ENCODE measurements at regions not wholly inside any gene's neighbourhood (a gene's known extent, or its start where the extent isn't known, plus 50 kb on each side); places are given as distances from the start of the nearest gene placed in this dataset.

DNA sequence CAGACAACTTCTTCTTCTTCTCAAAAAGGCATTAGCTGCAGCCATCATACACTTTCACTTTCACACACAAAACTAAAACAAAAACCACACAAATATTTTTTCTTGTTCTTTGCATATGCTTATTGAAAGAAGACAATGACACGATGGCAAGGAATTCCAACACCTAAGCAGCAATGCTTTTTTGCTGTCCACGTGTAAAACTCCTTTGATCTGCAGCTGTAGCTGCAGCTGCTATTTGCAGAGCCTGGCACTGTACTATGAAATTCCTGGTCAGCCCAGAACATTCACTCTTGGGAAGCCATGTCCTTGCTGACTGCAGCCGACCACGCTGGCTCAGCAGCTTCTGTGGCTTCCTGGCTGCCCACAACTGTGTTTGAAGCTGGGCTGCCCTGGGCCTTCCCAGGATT lies 316.2 kb downstream of the CDH2 start:
- Histone ChIP-seq H3K27ac (peak overlapping the region in 5 of 12 donors; percentile 12 to 49 (median 38)), H3K4me1 (peaks cover 0 to 24% (median 0%) of the 10 kb centered on the region in 12 donors), H3K36me3 (no peaks in the 10 kb centered on the region), H3K9me3 (peaks cover 0 to 5% (median 0%) of the 10 kb centered on the region in 12 donors), H3K4me3 (no peak overlapping the region), H3K27me3 (no peaks in the 10 kb centered on the region)
- peak; percentile 62 to 93 (median 81) for ATAC-seq
- peak in 4 of 5 donors; percentile 19 to 46 (median 34) for DNase-seq
- WGBS, 4 donors, result 19 to 37% (median 26%) methylated on average over 4 of the region's 4 CpGs
- intact Hi-C loops (cut with DNase I), result loop anchor here in 1 of 10 donors (5.0 kb wide), 1 partner anchor 317 kb away; the partner anchor contains the start of gene CDH2
- TF ChIP-seq, protein P1, sequence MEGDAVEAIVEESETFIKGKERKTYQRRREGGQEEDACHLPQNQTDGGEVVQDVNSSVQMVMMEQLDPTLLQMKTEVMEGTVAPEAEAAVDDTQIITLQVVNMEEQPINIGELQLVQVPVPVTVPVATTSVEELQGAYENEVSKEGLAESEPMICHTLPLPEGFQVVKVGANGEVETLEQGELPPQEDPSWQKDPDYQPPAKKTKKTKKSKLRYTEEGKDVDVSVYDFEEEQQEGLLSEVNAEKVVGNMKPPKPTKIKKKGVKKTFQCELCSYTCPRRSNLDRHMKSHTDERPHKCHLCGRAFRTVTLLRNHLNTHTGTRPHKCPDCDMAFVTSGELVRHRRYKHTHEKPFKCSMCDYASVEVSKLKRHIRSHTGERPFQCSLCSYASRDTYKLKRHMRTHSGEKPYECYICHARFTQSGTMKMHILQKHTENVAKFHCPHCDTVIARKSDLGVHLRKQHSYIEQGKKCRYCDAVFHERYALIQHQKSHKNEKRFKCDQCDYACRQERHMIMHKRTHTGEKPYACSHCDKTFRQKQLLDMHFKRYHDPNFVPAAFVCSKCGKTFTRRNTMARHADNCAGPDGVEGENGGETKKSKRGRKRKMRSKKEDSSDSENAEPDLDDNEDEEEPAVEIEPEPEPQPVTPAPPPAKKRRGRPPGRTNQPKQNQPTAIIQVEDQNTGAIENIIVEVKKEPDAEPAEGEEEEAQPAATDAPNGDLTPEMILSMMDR (IDR thresholded peaks at IDR 0.05), result no peak
- TF ChIP-seq POLR2A (IDR thresholded peaks at IDR 0.05), result no peak

DNA sequence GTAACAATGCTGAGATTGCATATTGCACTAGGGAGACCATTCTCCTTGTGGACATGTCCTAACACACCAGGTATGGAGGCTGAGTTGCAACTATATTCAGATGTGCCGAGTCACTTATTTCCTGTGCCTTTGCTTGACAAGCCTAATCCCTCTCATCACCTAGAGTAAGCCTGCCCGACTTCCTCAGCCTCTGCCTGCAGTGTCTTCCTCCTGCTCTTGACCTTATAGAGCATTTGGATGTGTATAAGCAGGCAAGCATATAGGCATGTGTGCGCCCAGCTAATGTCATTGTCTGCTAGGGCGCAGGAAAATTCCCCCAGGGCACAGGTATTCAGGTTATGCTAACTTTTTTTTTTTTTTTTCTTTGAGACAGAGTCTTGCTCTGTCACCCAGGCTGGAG lies 316.9 kb downstream of the CDH2 start:
- Histone ChIP-seq H3K4me1 (peaks cover 0 to 24% (median 0%) of the 10 kb centered on the region in 12 donors), H3K27ac (no peak overlapping the region), H3K27me3 (no peaks in the 10 kb centered on the region), H3K36me3 (no peaks in the 10 kb centered on the region), H3K4me3 (no peak overlapping the region), H3K9me3 (peaks cover 0 to 5% (median 0%) of the 10 kb centered on the region in 12 donors)
- 58 to 74% (median 66%) methylated on average over 4 of the region's 4 CpGs for WGBS, 4 donors
- ATAC-seq (no peak), DNase-seq (no peak)
- TF ChIP-seq POLR2A (IDR thresholded peaks at IDR 0.05), result no peak
- TF ChIP-seq, protein P1 (IDR thresholded peaks at IDR 0.05), result no peak
- intact Hi-C loops (cut with DNase I), result loop anchor here in 1 of 10 donors (5.0 kb wide), 1 partner anchor 317 kb away; the partner anchor contains the start of gene CDH2

- peaks cover 0 to 19% (median 0%) of the 10 kb centered on the region in 12 donors for H3K9me3 ChIP-seq
- H3K4me1 ChIP-seq, result peaks cover 0 to 17% (median 0%) of the 10 kb centered on the region in 12 donors
- ATAC-seq (no peak), DNase-seq (no peak)
- no peaks in the 10 kb centered on the region for H3K36me3 ChIP-seq
- H3K27me3 ChIP-seq, result no peaks in the 10 kb centered on the region
- WGBS, 4 donors, result 90 to 95% (median 95%) methylated on average over 1 of the region's 1 CpG
- intact Hi-C loops (cut with DNase I), result no loop called here
- TF ChIP-seq POLR2A (IDR thresholded peaks at IDR 0.05), result no peak
- TF ChIP-seq, protein P1 (IDR thresholded peaks at IDR 0.05), result no peak
- H3K27ac ChIP-seq, result no peak overlapping the region
- H3K4me3 ChIP-seq, result no peak overlapping the region
These were observed 320.1 kb downstream of the CDH2 start for GRCh38 chr18:27856820-27857219.

GRCh38 chr18:27855486-27855885 lies 321.4 kb downstream of the CDH2 start:
- no peaks in the 10 kb centered on the region for H3K36me3 ChIP-seq
- peaks cover 0 to 19% (median 0%) of the 10 kb centered on the region in 12 donors for H3K9me3 ChIP-seq
- H3K27me3 ChIP-seq, result no peaks in the 10 kb centered on the region
- intact Hi-C loops (cut with DNase I), result no loop called here
- TF ChIP-seq POLR2A (IDR thresholded peaks at IDR 0.05), result no peak
- TF ChIP-seq, protein P1 (IDR thresholded peaks at IDR 0.05), result no peak
- no peak overlapping the region for H3K4me3 ChIP-seq
- peaks cover 0 to 6% (median 0%) of the 10 kb centered on the region in 12 donors for H3K4me1 ChIP-seq
- no peak for DNase-seq
- no peak for ATAC-seq
- no peak overlapping the region for H3K27ac ChIP-seq
